Jurkat, Clone E6-1 (cell line): ENCODE measurements at regions not wholly inside any gene's neighbourhood (a gene's known extent, or its start where the extent isn't known, plus 50 kb on each side); places are given as distances from the start of the nearest gene placed in this dataset.

ENCODE experiments used
- DNase-seq: peaks from one replicate; pipeline ENCODE4 v3.0.0-alpha.2; 2011; ENCODE audit warnings: low read depth, low spot score
- H3K4me3 ChIP-seq: 2 replicates; pipeline ENCODE4 v1.5.1; 2011; ENCODE audit warnings: mild to moderate bottlenecking, low read length, control low read depth, moderate library complexity

- H3K4me3 ChIP-seq, result no peak overlapping the region
- DNase-seq, result no peak
These were observed 423.3 kb downstream of the FLRT2 start for GRCh38 chr14:85953265-85953664.

GRCh38 chr14:85948153-85948552 is 418.2 kb downstream of the FLRT2 start:
- H3K4me3 ChIP-seq, result no peak overlapping the region
- no peak for DNase-seq

- DNase-seq, result no peak
- H3K4me3 ChIP-seq, result no peak overlapping the region
These were observed 417.7 kb downstream of the FLRT2 start for GRCh38 chr14:85947461-85948139.

- DNase-seq, result no peak
- no peak overlapping the region for H3K4me3 ChIP-seq
These were observed 413.2 kb downstream of the FLRT2 start for GRCh38 chr14:85943192-85943591.

GRCh38 chr14:85934886-85935254 is 404.9 kb downstream of the FLRT2 start:
- H3K4me3 ChIP-seq, result peak overlapping the region; percentile 79
- DNase-seq, result peak; percentile 29

- H3K4me3 ChIP-seq, result peak overlapping the region; percentile 79
- DNase-seq, result peak; percentile 85
These were observed 404.4 kb downstream of the FLRT2 start for GRCh38 chr14:85934123-85934885.

- H3K4me3 ChIP-seq, result no peak overlapping the region
- DNase-seq, result no peak
These were observed 391.3 kb downstream of the FLRT2 start for GRCh38 chr14:85921241-85921640.

- H3K4me3 ChIP-seq, result no peak overlapping the region
- no peak for DNase-seq
These were observed 387.8 kb downstream of the FLRT2 start for GRCh38 chr14:85917716-85918115.

- H3K4me3 ChIP-seq, result no peak overlapping the region
- DNase-seq, result no peak
These were observed 385.8 kb downstream of the FLRT2 start for GRCh38 chr14:85915711-85916110.

GRCh38 chr14:85912141-85912540 is 382.2 kb downstream of the FLRT2 start:
- DNase-seq, result no peak
- no peak overlapping the region for H3K4me3 ChIP-seq

- H3K4me3 ChIP-seq, result no peak overlapping the region
- DNase-seq, result no peak
These were observed 381.1 kb downstream of the FLRT2 start for GRCh38 chr14:85911044-85911443.

- no peak for DNase-seq
- H3K4me3 ChIP-seq, result no peak overlapping the region
These were observed 379.6 kb downstream of the FLRT2 start for GRCh38 chr14:85909581-85909980.

- no peak overlapping the region for H3K4me3 ChIP-seq
- no peak for DNase-seq
These were observed 377.6 kb downstream of the FLRT2 start for GRCh38 chr14:85907536-85907935.

GRCh38 chr14:85897808-85898207 is 367.9 kb downstream of the FLRT2 start:
- no peak for DNase-seq
- no peak overlapping the region for H3K4me3 ChIP-seq

- DNase-seq, result no peak
- no peak overlapping the region for H3K4me3 ChIP-seq
These were observed 365.7 kb downstream of the FLRT2 start for GRCh38 chr14:85895603-85896002.

- DNase-seq, result no peak
- no peak overlapping the region for H3K4me3 ChIP-seq
These were observed 362.3 kb downstream of the FLRT2 start for GRCh38 chr14:85892251-85892650.

- no peak for DNase-seq
- H3K4me3 ChIP-seq, result no peak overlapping the region
These were observed 354.0 kb downstream of the FLRT2 start for GRCh38 chr14:85883966-85884365.

GRCh38 chr14:85883101-85883500 is 353.2 kb downstream of the FLRT2 start:
- DNase-seq, result no peak
- no peak overlapping the region for H3K4me3 ChIP-seq

GRCh38 chr14:85881935-85882334 is 352.0 kb downstream of the FLRT2 start:
- H3K4me3 ChIP-seq, result no peak overlapping the region
- DNase-seq, result no peak

- no peak for DNase-seq
- no peak overlapping the region for H3K4me3 ChIP-seq
These were observed 348.9 kb downstream of the FLRT2 start for GRCh38 chr14:85878874-85879273.

- H3K4me3 ChIP-seq, result no peak overlapping the region
- DNase-seq, result no peak
These were observed 343.1 kb downstream of the FLRT2 start for GRCh38 chr14:85873006-85873405.
